ENCODE measurements at regions not wholly inside any gene's neighbourhood (a gene's known extent, or its start where the extent isn't known, plus 50 kb on each side); places are given as distances from the start of the nearest gene placed in this dataset.

GRCh38 chr18:42185486-42185885 is 230.5 kb downstream of the PIK3C3 start:
- no peak for DNase-seq (ENCODE audit: low spot score)

GRCh38 chr18:42187611-42188380 is 232.8 kb downstream of the PIK3C3 start:
- DNase-seq (ENCODE audit: low spot score), result no peak

GRCh38 chr18:42190643-42191042 is 235.6 kb downstream of the PIK3C3 start:
- no peak for DNase-seq (ENCODE audit: low spot score)

GRCh38 chr18:42192251-42193248 is 237.5 kb downstream of the PIK3C3 start:
- no peak for DNase-seq (ENCODE audit: low spot score)

GRCh38 chr18:42196651-42197050 is 241.6 kb downstream of the PIK3C3 start:
- DNase-seq (ENCODE audit: low spot score), result no peak

GRCh38 chr18:42201137-42201536 is 246.1 kb downstream of the PIK3C3 start:
- no peak for DNase-seq (ENCODE audit: low spot score)

GRCh38 chr18:42211201-42211600 is 256.2 kb downstream of the PIK3C3 start:
- no peak for DNase-seq (ENCODE audit: low spot score)

- no peak for DNase-seq (ENCODE audit: low spot score)
These were observed 267.5 kb downstream of the PIK3C3 start for GRCh38 chr18:42222557-42222956.

- no peak for DNase-seq (ENCODE audit: low spot score)
These were observed 273.5 kb downstream of the PIK3C3 start for GRCh38 chr18:42228581-42228980.

- DNase-seq (ENCODE audit: low spot score), result no peak
These were observed 274.5 kb downstream of the PIK3C3 start for GRCh38 chr18:42229211-42230210.

- DNase-seq (ENCODE audit: low spot score), result no peak
These were observed 275.6 kb downstream of the PIK3C3 start for GRCh38 chr18:42230636-42231035.

GRCh38 chr18:42231284-42231683 is 276.2 kb downstream of the PIK3C3 start:
- DNase-seq (ENCODE audit: low spot score), result no peak

- no peak for DNase-seq (ENCODE audit: low spot score)
These were observed 276.8 kb downstream of the PIK3C3 start for GRCh38 chr18:42231796-42232195.

- DNase-seq (ENCODE audit: low spot score), result no peak
These were observed 278.9 kb downstream of the PIK3C3 start for GRCh38 chr18:42233908-42234307.

GRCh38 chr18:42242758-42243157 is 287.7 kb downstream of the PIK3C3 start:
- no peak for DNase-seq (ENCODE audit: low spot score)

GRCh38 chr18:42245137-42245536 is 290.1 kb downstream of the PIK3C3 start:
- no peak for DNase-seq (ENCODE audit: low spot score)

- DNase-seq (ENCODE audit: low spot score), result no peak
These were observed 301.1 kb downstream of the PIK3C3 start for GRCh38 chr18:42255908-42256765.

- no peak for DNase-seq (ENCODE audit: low spot score)
These were observed 303.4 kb downstream of the PIK3C3 start for GRCh38 chr18:42258301-42258965.

- no peak for DNase-seq (ENCODE audit: low spot score)
These were observed 306.7 kb downstream of the PIK3C3 start for GRCh38 chr18:42261731-42262130.

- DNase-seq (ENCODE audit: low spot score), result no peak
These were observed 309.5 kb downstream of the PIK3C3 start for GRCh38 chr18:42264497-42264896.

Measured in hematopoietic multipotent progenitor cell treated with erythropoietin and hydrocortisone succinate and interleukin-3 and kit ligand, for 15 days (in vitro differentiated cells).